GM06990 (cell line): ENCODE measurements at regions not wholly inside any gene's neighbourhood (a gene's known extent, or its start where the extent isn't known, plus 50 kb on each side); places are given as distances from the start of the nearest gene placed in this dataset.

Source experiments
- DNase-seq: peaks from one replicate; pipeline ENCODE4 v3.0.0-alpha.2; 2011; ENCODE audit not compliant: insufficient read length; ENCODE audit errors: extremely low read depth
- H3K27me3 ChIP-seq: replicated peaks from 2 replicates; pipeline ENCODE4 v1.6.0; 2011; ENCODE audit warnings: low read length; ENCODE audit not compliant: control insufficient read depth, insufficient read depth
- H3K36me3 ChIP-seq: 2 replicates; pipeline ENCODE4 v1.5.1; 2011; ENCODE audit warnings: low read length; ENCODE audit not compliant: control insufficient read depth, insufficient read depth
- H3K4me3 ChIP-seq: replicated peaks from 2 replicates; pipeline ENCODE4 v1.5.1; 2011; ENCODE audit warnings: low read depth, mild to moderate bottlenecking, control low read depth, low read length
- TF ChIP-seq, protein P1 (sequence below): IDR thresholded peaks from 2 replicates; pipeline ENCODE4 v1.5.1; 2011; ENCODE audit warnings: low read length, control low read depth, mild to moderate bottlenecking, inconsistent platforms; ENCODE audit not compliant: insufficient read depth, poor library complexity, severe bottlenecking

DNA sequence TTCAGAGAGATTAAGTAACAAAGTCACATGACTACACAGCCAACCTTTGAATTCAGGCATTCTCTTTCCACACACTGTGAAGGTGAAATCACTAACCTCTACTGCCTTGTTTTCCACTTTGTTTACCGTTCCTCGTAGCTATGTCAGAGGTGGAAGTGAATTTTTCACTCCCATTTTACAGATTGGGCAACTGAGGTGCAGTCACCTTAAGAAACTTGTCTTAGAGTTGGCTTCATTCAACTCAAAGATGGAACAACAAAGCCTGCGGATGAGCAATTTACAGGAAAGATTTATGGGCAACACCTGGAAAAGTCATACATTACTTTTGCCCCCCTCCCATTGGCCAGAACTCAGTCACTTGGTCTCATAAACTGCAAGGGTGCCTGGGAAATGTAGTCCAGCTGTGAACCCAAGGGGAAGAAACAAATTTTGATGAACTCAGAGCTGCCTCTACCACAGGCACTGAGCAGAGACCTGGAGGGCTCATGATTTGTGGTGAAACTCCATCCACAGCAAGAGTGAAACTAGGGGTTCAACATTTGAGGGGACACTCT is 784.6 kb upstream of the EEF2KMT start:
- no peaks in the 10 kb centered on the region for H3K27me3 ChIP-seq
- no peak for DNase-seq
- H3K36me3 ChIP-seq = no peaks in the 10 kb centered on the region
- H3K4me3 ChIP-seq = no peak overlapping the region
- TF ChIP-seq, protein P1, sequence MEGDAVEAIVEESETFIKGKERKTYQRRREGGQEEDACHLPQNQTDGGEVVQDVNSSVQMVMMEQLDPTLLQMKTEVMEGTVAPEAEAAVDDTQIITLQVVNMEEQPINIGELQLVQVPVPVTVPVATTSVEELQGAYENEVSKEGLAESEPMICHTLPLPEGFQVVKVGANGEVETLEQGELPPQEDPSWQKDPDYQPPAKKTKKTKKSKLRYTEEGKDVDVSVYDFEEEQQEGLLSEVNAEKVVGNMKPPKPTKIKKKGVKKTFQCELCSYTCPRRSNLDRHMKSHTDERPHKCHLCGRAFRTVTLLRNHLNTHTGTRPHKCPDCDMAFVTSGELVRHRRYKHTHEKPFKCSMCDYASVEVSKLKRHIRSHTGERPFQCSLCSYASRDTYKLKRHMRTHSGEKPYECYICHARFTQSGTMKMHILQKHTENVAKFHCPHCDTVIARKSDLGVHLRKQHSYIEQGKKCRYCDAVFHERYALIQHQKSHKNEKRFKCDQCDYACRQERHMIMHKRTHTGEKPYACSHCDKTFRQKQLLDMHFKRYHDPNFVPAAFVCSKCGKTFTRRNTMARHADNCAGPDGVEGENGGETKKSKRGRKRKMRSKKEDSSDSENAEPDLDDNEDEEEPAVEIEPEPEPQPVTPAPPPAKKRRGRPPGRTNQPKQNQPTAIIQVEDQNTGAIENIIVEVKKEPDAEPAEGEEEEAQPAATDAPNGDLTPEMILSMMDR = no peak

DNA sequence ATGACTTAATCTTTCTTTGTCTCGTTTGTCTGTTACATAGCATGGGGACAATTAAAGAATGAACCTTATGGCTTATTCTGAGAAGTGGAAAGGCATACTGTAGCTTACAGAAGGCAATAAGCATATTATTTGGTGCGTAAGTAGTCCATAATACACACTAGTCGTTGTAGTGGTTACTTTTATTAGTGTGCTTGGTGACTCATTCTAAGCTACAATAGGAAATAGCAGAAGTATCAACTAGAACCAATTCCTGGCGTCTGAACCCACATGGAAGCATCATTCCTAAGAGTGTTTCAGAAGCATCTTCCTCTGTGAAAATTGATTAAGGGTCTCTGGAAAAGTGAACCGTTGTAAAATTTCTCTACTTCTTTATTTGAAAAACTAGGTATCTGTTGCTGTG is 777.8 kb upstream of the EEF2KMT start:
- TF ChIP-seq, protein P1 = no peak
- no peaks in the 10 kb centered on the region for H3K36me3 ChIP-seq
- no peak overlapping the region for H3K4me3 ChIP-seq
- no peaks in the 10 kb centered on the region for H3K27me3 ChIP-seq
- no peak for DNase-seq

DNA sequence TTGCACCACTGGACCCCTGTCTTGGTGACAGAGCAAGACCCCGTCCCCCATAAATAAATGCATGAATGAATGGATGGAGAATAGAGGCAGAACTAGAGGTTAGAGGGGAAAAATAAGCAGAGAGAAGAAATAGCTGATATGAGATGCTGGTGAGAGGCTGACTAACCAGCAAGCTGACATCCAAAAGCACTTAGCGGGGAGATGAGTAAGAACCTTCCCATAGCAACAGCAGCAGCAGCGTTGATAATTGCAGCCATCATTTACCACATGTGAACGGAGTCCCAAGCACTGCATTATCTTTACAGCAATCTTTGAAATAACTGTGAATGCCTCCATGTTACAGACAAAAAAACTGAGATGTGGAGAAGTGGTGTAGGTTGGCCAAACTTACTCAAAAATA is 777.3 kb upstream of the EEF2KMT start:
- TF ChIP-seq, protein P1 = no peak
- Histone ChIP-seq H3K36me3 (no peaks in the 10 kb centered on the region), H3K4me3 (no peak overlapping the region), H3K27me3 (no peaks in the 10 kb centered on the region)
- DNase-seq = no peak

DNA sequence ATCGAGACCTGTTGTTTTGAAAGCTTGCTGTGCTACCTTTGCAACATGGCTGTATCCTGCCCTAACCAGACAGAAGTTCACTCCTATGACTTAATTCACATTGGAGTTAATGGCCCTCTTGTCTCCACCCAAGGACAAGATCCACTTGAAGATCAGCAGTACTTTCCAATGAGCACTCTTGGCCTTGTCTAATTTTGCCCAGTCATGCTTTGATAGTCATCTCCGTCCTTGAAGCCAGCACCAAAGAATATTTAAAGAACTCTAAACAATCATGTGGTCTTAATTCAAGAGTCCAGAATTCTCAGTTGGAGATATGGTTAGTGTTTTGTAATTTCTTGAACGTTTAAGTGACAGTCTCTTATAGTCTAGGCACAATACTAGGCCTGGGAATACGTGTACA is 775.6 kb upstream of the EEF2KMT start:
- Histone ChIP-seq H3K4me3 (no peak overlapping the region), H3K27me3 (no peaks in the 10 kb centered on the region), H3K36me3 (no peaks in the 10 kb centered on the region)
- TF ChIP-seq, protein P1 = no peak
- DNase-seq = no peak

DNA sequence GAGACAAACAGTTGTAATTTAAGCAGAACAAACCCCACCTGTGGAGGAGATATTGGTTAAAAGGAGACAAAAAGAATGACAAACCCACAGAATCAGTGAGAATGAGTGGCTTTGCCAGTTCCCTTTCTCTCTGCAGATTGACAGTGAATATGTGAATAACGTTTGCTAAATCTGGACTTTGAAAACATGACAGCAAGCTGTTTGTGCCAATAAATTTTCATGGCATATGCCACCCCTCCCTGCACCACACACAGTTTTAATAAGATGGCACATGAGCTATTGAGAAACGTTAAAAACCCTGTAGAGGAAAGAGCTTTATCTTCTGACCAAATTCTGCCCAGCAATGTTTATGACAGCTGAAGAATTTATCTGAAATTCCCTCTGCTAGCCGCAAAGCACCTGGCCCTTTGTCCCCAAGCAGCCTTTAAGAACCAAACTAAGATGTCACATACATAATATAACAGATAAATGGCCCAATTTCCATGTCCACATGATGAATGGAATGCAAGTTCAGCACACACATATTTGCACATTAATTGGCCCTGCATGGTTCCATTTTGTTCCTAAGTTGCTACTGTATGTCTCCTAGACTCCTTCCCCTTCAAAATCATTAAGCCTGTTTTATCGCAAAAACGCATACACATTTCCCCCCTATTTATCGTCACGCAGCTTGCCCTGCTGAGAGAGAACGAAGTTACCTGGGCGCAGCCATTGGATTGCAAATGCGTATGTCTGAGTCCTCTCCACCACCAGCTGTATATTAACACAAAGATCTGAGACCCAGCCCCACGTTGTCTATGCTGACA is 773.5 kb upstream of the EEF2KMT start:
- H3K36me3 ChIP-seq = no peaks in the 10 kb centered on the region
- H3K27me3 ChIP-seq = no peaks in the 10 kb centered on the region
- no peak overlapping the region for H3K4me3 ChIP-seq
- TF ChIP-seq, protein P1 = no peak
- no peak for DNase-seq

GRCh38 chr16:5867250-5867649 is 769.7 kb upstream of the EEF2KMT start:
- Histone ChIP-seq H3K27me3 (no peaks in the 10 kb centered on the region), H3K4me3 (no peak overlapping the region), H3K36me3 (no peaks in the 10 kb centered on the region)
- TF ChIP-seq, protein P1 = no peak
- no peak for DNase-seq
